OCI-LY7 (cell line): ENCODE measurements at regions not wholly inside any gene's neighbourhood (a gene's known extent, or its start where the extent isn't known, plus 50 kb on each side); places are given as distances from the start of the nearest gene placed in this dataset.

ENCODE experiments used
- EZH2phosphoT487 ChIP-seq: fragments of 200-600 bp; sonication (generic); IDR thresholded peaks from 2 replicates; pipeline ENCODE4 v1.6.1; 2018; ENCODE audit warnings: low read depth, borderline replicate concordance, mild to moderate bottlenecking, mixed run types, antibody characterized with exemption, low read length, moderate library complexity, mixed read lengths
- TF ChIP-seq, protein P1 (sequence below): fragments of 200-600 bp; sonication (generic); conservative IDR thresholded peaks from 2 replicates; pipeline ENCODE4 v1.5.1; 2014; ENCODE audit warnings: mild to moderate bottlenecking, antibody characterized with exemption, low read length, moderate library complexity, mixed read lengths

DNA sequence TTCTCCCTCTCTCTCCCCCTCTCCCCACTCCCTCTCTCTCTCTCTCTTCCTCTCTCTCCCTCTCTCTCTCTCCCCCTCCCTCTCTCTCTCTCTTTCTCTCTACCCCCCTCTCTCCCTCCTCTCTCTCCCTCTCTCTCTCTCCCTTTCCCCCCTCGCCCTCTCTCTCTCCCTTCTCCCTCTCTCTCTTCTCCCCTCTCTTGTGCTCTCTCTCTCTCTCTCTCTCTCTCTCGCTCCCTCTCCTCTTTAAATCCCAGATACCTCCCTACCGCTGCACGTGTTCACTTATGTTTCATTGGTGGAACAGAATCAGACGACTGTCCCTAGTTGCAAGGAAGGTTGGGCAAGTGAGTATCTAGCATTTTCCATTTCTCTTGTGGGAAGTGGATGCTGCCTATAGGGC, 166.5 kb downstream of the EBLN2 start:
- TF ChIP-seq, protein P1, sequence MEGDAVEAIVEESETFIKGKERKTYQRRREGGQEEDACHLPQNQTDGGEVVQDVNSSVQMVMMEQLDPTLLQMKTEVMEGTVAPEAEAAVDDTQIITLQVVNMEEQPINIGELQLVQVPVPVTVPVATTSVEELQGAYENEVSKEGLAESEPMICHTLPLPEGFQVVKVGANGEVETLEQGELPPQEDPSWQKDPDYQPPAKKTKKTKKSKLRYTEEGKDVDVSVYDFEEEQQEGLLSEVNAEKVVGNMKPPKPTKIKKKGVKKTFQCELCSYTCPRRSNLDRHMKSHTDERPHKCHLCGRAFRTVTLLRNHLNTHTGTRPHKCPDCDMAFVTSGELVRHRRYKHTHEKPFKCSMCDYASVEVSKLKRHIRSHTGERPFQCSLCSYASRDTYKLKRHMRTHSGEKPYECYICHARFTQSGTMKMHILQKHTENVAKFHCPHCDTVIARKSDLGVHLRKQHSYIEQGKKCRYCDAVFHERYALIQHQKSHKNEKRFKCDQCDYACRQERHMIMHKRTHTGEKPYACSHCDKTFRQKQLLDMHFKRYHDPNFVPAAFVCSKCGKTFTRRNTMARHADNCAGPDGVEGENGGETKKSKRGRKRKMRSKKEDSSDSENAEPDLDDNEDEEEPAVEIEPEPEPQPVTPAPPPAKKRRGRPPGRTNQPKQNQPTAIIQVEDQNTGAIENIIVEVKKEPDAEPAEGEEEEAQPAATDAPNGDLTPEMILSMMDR, result no peak
- TF ChIP-seq EZH2phosphoT487, result no peak
